Right atrium auricular region (tissue), 2 donors: ENCODE measurements at regions not wholly inside any gene's neighbourhood (a gene's known extent, or its start where the extent isn't known, plus 50 kb on each side); places are given as distances from the start of the nearest gene placed in this dataset.

Experiments
- DNase-seq: peaks from one replicate; pipeline ENCODE4 v3.0.0-alpha.2; 2019; ENCODE audit warnings: low spot score
- H3K27ac ChIP-seq, 2 donors: fragments of 200-600 bp; sonication (generic); 1 replicate in 1 of 2; 2 replicates in 1 of 2; pipeline ENCODE4 v1.5.1; 2016 to 2019
- H3K27me3 ChIP-seq, 2 donors: fragments of 200-600 bp; sonication (generic); one replicate each; pipeline versions ENCODE4 v1.5.1 to v1.6.0; 2017 to 2019
- H3K36me3 ChIP-seq: fragments of 200-600 bp; sonication (generic); one replicate; pipeline ENCODE4 v1.5.1; 2016
- H3K4me1 ChIP-seq, 2 donors: fragments of 200-600 bp; sonication (generic); one replicate each; pipeline versions ENCODE4 v1.5.1 to v1.6.0; 2017 to 2019
- H3K4me3 ChIP-seq, 2 donors: fragments of 200-600 bp; sonication (generic); 1 replicate in 1 of 2; 2 replicates in 1 of 2; pipeline ENCODE4 v1.5.1; 2017 to 2019; ENCODE audit warnings: mild to moderate bottlenecking in 1 of 2, moderate library complexity in 1 of 2
- H3K9me3 ChIP-seq, 2 donors: fragments of 200-600 bp; sonication (generic); one replicate each; pipeline ENCODE4 v1.5.1; 2019
- TF ChIP-seq, protein P1 (sequence below), 2 donors: fragments of 200-600 bp; sonication (generic); IDR thresholded peaks; one replicate each; pipeline ENCODE4 v1.5.1; 2019; ENCODE audit warnings: antibody characterized with exemption in 2 of 2

- H3K36me3 ChIP-seq: no peaks in the 10 kb centered on the region
- no peaks in the 10 kb centered on the region for H3K27me3 ChIP-seq
- H3K27ac ChIP-seq: no peak overlapping the region
- no peaks in the 10 kb centered on the region for H3K9me3 ChIP-seq
- TF ChIP-seq, protein P1, sequence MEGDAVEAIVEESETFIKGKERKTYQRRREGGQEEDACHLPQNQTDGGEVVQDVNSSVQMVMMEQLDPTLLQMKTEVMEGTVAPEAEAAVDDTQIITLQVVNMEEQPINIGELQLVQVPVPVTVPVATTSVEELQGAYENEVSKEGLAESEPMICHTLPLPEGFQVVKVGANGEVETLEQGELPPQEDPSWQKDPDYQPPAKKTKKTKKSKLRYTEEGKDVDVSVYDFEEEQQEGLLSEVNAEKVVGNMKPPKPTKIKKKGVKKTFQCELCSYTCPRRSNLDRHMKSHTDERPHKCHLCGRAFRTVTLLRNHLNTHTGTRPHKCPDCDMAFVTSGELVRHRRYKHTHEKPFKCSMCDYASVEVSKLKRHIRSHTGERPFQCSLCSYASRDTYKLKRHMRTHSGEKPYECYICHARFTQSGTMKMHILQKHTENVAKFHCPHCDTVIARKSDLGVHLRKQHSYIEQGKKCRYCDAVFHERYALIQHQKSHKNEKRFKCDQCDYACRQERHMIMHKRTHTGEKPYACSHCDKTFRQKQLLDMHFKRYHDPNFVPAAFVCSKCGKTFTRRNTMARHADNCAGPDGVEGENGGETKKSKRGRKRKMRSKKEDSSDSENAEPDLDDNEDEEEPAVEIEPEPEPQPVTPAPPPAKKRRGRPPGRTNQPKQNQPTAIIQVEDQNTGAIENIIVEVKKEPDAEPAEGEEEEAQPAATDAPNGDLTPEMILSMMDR (IDR thresholded peaks at IDR 0.05): no peak
- H3K4me3 ChIP-seq: no peak overlapping the region
- DNase-seq: no peak
- no peaks in the 10 kb centered on the region for H3K4me1 ChIP-seq
These were observed 297.5 kb upstream of the STT3B start for GRCh38 chr3:31235062-31235700.

- H3K4me1 ChIP-seq: no peaks in the 10 kb centered on the region
- no peak overlapping the region for H3K27ac ChIP-seq
- no peak for DNase-seq
- no peak overlapping the region for H3K4me3 ChIP-seq
- no peaks in the 10 kb centered on the region for H3K27me3 ChIP-seq
- no peaks in the 10 kb centered on the region for H3K36me3 ChIP-seq
- TF ChIP-seq, protein P1 (IDR thresholded peaks at IDR 0.05): no peak
- no peaks in the 10 kb centered on the region for H3K9me3 ChIP-seq
These were observed 294.8 kb upstream of the STT3B start for GRCh38 chr3:31237887-31238286.

GRCh38 chr3:31240013-31240412 lies 292.7 kb upstream of the STT3B start:
- Histone ChIP-seq H3K4me3 (no peak overlapping the region), H3K27ac (no peak overlapping the region), H3K27me3 (no peaks in the 10 kb centered on the region), H3K36me3 (no peaks in the 10 kb centered on the region), H3K9me3 (no peaks in the 10 kb centered on the region), H3K4me1 (no peaks in the 10 kb centered on the region)
- TF ChIP-seq, protein P1 (IDR thresholded peaks at IDR 0.05): no peak
- no peak for DNase-seq

DNA sequence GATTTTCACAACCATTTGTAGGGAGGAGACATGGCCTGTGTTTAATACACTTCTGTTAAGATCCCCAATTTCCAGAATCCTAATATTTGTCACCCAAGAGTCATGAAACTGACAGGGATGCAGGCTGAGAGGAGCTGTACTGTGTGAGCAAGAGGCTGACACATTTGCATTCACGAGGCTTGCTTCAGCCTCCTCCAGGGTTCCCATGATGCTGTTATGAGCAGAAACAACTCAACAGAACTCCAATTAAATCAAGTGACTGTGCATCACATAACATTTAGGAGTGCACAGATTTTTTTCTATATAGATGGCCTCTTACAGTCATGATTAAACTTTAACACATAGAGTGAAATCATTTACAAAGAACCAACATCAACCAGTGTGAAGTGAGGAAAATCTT lies 292.3 kb upstream of the STT3B start:
- Histone ChIP-seq H3K36me3 (no peaks in the 10 kb centered on the region), H3K4me1 (no peaks in the 10 kb centered on the region), H3K4me3 (no peak overlapping the region), H3K9me3 (no peaks in the 10 kb centered on the region), H3K27me3 (no peaks in the 10 kb centered on the region), H3K27ac (no peak overlapping the region)
- no peak for DNase-seq
- TF ChIP-seq, protein P1 (IDR thresholded peaks at IDR 0.05): no peak

DNA sequence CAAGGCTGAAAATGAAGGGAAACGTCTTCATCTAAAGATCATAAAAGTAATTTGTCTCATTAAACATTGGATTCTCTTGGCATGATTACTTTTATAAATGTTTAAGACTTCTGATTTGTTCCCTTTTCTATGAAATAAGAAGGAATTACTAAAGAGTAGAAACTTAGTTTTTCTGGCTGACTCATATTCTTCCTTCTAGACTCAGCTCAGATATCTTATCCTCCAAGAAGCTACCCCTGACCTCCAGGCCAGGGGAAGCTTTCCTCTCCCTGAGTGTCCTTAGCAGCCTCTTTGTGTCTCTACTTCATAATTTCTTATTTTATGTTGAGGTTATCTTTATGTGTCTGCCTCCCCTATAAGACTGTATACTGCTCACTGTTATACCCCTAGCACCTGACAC lies 291.9 kb upstream of the STT3B start:
- Histone ChIP-seq H3K27ac (no peak overlapping the region), H3K27me3 (no peaks in the 10 kb centered on the region), H3K4me1 (no peaks in the 10 kb centered on the region), H3K36me3 (no peaks in the 10 kb centered on the region), H3K4me3 (no peak overlapping the region), H3K9me3 (no peaks in the 10 kb centered on the region)
- no peak for DNase-seq
- TF ChIP-seq, protein P1 (IDR thresholded peaks at IDR 0.05): no peak

GRCh38 chr3:31241533-31241932 lies 291.2 kb upstream of the STT3B start:
- TF ChIP-seq, protein P1 (IDR thresholded peaks at IDR 0.05): no peak
- no peaks in the 10 kb centered on the region for H3K4me1 ChIP-seq

More at GRCh38 chr3:31241533-31241932, 291.2 kb upstream of the STT3B start:
- Histone ChIP-seq H3K27me3 (no peaks in the 10 kb centered on the region), H3K27ac (no peak overlapping the region), H3K4me3 (no peak overlapping the region), H3K9me3 (no peaks in the 10 kb centered on the region), H3K36me3 (no peaks in the 10 kb centered on the region)
- no peak for DNase-seq
